ENCODE measurements at regions not wholly inside any gene's neighbourhood (a gene's known extent, or its start where the extent isn't known, plus 50 kb on each side); places are given as distances from the start of the nearest gene placed in this dataset.

GRCh38 chr2:71773218-71773617 lies 319.9 kb downstream of the DYSF start:
- no peak for TF ChIP-seq CTCF (IDR thresholded peaks at IDR 0.05; ENCODE audit: low read depth, low read length)
- no peak for DNase-seq (ENCODE audit: extremely low read depth, low read depth)

- DNase-seq (ENCODE audit: extremely low read depth, low read depth) = no peak
- no peak for TF ChIP-seq CTCF (IDR thresholded peaks at IDR 0.05; ENCODE audit: low read depth, low read length)
Observed at GRCh38 chr2:71772510-71773172, 319.3 kb downstream of the DYSF start.

- DNase-seq (ENCODE audit: extremely low read depth, low read depth) = no peak
- no peak for TF ChIP-seq CTCF (IDR thresholded peaks at IDR 0.05; ENCODE audit: low read depth, low read length)
Observed at GRCh38 chr2:71767663-71768062, 314.3 kb downstream of the DYSF start.

GRCh38 chr2:71759060-71759459 lies 305.7 kb downstream of the DYSF start:
- DNase-seq (ENCODE audit: extremely low read depth, low read depth) = no peak
- no peak for TF ChIP-seq CTCF (IDR thresholded peaks at IDR 0.05; ENCODE audit: low read depth, low read length)

- DNase-seq (ENCODE audit: extremely low read depth, low read depth) = no peak
- TF ChIP-seq CTCF (IDR thresholded peaks at IDR 0.05; ENCODE audit: low read depth, low read length) = no peak
Observed at GRCh38 chr2:71757351-71757750, 304.0 kb downstream of the DYSF start.

GRCh38 chr2:71756280-71756906 lies 303.0 kb downstream of the DYSF start:
- DNase-seq (ENCODE audit: extremely low read depth, low read depth) = no peak
- no peak for TF ChIP-seq CTCF (IDR thresholded peaks at IDR 0.05; ENCODE audit: low read depth, low read length)

GRCh38 chr2:71751590-71751989 lies 298.2 kb downstream of the DYSF start:
- no peak for TF ChIP-seq CTCF (IDR thresholded peaks at IDR 0.05; ENCODE audit: low read depth, low read length)
- no peak for DNase-seq (ENCODE audit: extremely low read depth, low read depth)

Measured in AG09319 (cell line).